HL-60 (cell line): ENCODE measurements at regions not wholly inside any gene's neighbourhood (a gene's known extent, or its start where the extent isn't known, plus 50 kb on each side); places are given as distances from the start of the nearest gene placed in this dataset.

ENCODE experiments used
- CTCF ChIP-seq: IDR thresholded peaks from one replicate; pipeline ENCODE4 v1.5.1; 2011; ENCODE audit warnings: low read length, control low read depth, inconsistent platforms; ENCODE audit not compliant: insufficient read depth
- POLR2AphosphoS5 ChIP-seq: IDR thresholded peaks from 2 replicates; pipeline ENCODE4 v1.6.1; 2012; ENCODE audit warnings: low read depth

GRCh38 chr7:10210000-10210399 is 763.7 kb upstream of the PHF14 start:
- no peak for TF ChIP-seq CTCF
- TF ChIP-seq POLR2AphosphoS5: no peak
